GM06990 (cell line): ENCODE measurements at regions not wholly inside any gene's neighbourhood (a gene's known extent, or its start where the extent isn't known, plus 50 kb on each side); places are given as distances from the start of the nearest gene placed in this dataset.

Experiments
- DNase-seq: peaks from one replicate; pipeline ENCODE4 v3.0.0-alpha.2; 2011; ENCODE audit not compliant: insufficient read length; ENCODE audit errors: extremely low read depth
- H3K27me3 ChIP-seq: replicated peaks from 2 replicates; pipeline ENCODE4 v1.6.0; 2011; ENCODE audit warnings: low read length; ENCODE audit not compliant: control insufficient read depth, insufficient read depth
- H3K36me3 ChIP-seq: 2 replicates; pipeline ENCODE4 v1.5.1; 2011; ENCODE audit warnings: low read length; ENCODE audit not compliant: control insufficient read depth, insufficient read depth
- H3K4me3 ChIP-seq: replicated peaks from 2 replicates; pipeline ENCODE4 v1.5.1; 2011; ENCODE audit warnings: low read depth, mild to moderate bottlenecking, control low read depth, low read length
- TF ChIP-seq, protein P1 (sequence below): IDR thresholded peaks from 2 replicates; pipeline ENCODE4 v1.5.1; 2011; ENCODE audit warnings: low read length, control low read depth, mild to moderate bottlenecking, inconsistent platforms; ENCODE audit not compliant: insufficient read depth, poor library complexity, severe bottlenecking

- TF ChIP-seq, protein P1, sequence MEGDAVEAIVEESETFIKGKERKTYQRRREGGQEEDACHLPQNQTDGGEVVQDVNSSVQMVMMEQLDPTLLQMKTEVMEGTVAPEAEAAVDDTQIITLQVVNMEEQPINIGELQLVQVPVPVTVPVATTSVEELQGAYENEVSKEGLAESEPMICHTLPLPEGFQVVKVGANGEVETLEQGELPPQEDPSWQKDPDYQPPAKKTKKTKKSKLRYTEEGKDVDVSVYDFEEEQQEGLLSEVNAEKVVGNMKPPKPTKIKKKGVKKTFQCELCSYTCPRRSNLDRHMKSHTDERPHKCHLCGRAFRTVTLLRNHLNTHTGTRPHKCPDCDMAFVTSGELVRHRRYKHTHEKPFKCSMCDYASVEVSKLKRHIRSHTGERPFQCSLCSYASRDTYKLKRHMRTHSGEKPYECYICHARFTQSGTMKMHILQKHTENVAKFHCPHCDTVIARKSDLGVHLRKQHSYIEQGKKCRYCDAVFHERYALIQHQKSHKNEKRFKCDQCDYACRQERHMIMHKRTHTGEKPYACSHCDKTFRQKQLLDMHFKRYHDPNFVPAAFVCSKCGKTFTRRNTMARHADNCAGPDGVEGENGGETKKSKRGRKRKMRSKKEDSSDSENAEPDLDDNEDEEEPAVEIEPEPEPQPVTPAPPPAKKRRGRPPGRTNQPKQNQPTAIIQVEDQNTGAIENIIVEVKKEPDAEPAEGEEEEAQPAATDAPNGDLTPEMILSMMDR: no peak
- DNase-seq: no peak
- Histone ChIP-seq H3K36me3 (no peaks in the 10 kb centered on the region), H3K4me3 (no peak overlapping the region), H3K27me3 (no peaks in the 10 kb centered on the region)
These were observed 50.7 kb upstream of the NOCT start for GRCh38 chr4:138964716-138965426.

DNA sequence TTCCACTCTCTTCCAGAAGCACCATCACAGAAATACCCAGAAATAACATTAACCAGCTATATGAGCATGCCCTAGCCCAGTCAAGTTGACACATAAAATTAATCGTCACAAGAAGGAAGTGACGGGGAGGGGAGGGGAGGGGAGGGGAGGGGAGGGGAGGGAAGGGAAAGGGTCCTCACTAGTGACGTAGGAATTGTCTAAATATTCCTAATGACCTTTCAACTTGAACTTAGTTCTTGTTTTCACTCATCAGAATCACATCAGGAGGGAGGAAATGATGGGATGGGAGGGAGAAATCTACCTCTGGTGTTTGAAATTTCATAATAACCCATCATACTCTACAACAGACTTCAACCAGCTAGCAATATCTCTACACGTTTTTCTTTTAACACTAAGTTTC is 52.2 kb upstream of the NOCT start:
- Histone ChIP-seq H3K4me3 (no peak overlapping the region), H3K36me3 (no peaks in the 10 kb centered on the region), H3K27me3 (no peaks in the 10 kb centered on the region; the same call in 1 of the 2 replicates)
- no peak for DNase-seq
- TF ChIP-seq, protein P1: no peak

- Histone ChIP-seq H3K36me3 (no peaks in the 10 kb centered on the region), H3K27me3 (no peaks in the 10 kb centered on the region; the same call in 1 of the 2 replicates), H3K4me3 (no peak overlapping the region)
- no peak for DNase-seq
- TF ChIP-seq, protein P1: no peak
These were observed 53.9 kb upstream of the NOCT start for GRCh38 chr4:138961664-138962063.

- TF ChIP-seq, protein P1: no peak
- DNase-seq: no peak
- Histone ChIP-seq H3K27me3 (no peaks in the 10 kb centered on the region; the same call in 1 of the 2 replicates), H3K36me3 (no peaks in the 10 kb centered on the region), H3K4me3 (no peak overlapping the region)
These were observed 54.5 kb upstream of the NOCT start for GRCh38 chr4:138961129-138961528.

DNA sequence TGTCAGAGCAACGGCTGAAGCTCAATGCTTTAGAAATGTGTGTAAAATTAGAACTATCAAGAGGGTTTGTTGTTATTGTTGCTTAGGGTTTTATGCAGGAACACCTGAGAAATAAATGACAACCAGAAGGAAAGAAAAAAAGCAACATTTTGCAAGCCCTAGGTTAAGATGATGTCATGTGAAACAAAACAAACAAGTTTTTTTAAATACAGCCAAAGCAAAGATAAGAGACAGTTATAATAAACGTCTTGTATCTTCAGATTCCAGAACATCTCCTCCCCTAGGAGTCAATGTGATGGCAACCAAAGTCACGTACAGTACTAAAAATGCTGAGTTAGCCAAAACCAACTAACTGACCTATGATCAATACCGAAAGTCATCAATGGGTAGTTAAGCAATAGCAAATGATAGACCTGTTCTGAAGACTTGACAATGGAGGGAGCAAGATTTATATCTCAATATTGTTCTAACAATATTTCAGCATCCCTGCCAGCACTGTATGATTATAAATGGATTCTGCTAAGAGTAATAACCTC is 55.3 kb upstream of the NOCT start:
- Histone ChIP-seq H3K36me3 (no peaks in the 10 kb centered on the region), H3K4me3 (no peak overlapping the region), H3K27me3 (no peaks in the 10 kb centered on the region; the same call in 1 of the 2 replicates)
- TF ChIP-seq, protein P1: no peak
- DNase-seq: no peak
